ENCODE measurements at regions not wholly inside any gene's neighbourhood (a gene's known extent, or its start where the extent isn't known, plus 50 kb on each side); places are given as distances from the start of the nearest gene placed in this dataset.

- TF ChIP-seq ELF4 (IDR thresholded peaks at IDR 0.05), result no peak
- TF ChIP-seq FOXM1 (IDR thresholded peaks at IDR 0.05; ENCODE audit: borderline replicate concordance), result no peak
- TF ChIP-seq SP1 (IDR thresholded peaks at IDR 0.05), result no peak
- no peak for TF ChIP-seq BHLHE40 (IDR thresholded peaks at IDR 0.05; ENCODE audit: borderline replicate concordance)
- no peak for TF ChIP-seq CTBP1 (IDR thresholded peaks at IDR 0.05; ENCODE audit: borderline replicate concordance)
- no peak for TF ChIP-seq SUZ12 (IDR thresholded peaks at IDR 0.05)
- no peak for TF ChIP-seq FOXA1 (IDR thresholded peaks at IDR 0.05)
- TF ChIP-seq, protein P1, sequence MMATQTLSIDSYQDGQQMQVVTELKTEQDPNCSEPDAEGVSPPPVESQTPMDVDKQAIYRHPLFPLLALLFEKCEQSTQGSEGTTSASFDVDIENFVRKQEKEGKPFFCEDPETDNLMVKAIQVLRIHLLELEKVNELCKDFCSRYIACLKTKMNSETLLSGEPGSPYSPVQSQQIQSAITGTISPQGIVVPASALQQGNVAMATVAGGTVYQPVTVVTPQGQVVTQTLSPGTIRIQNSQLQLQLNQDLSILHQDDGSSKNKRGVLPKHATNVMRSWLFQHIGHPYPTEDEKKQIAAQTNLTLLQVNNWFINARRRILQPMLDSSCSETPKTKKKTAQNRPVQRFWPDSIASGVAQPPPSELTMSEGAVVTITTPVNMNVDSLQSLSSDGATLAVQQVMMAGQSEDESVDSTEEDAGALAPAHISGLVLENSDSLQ (IDR thresholded peaks at IDR 0.05), result no peak
- TF ChIP-seq TARDBP (IDR thresholded peaks at IDR 0.05), result no peak
- TF ChIP-seq LEF1 (IDR thresholded peaks at IDR 0.05; ENCODE audit: borderline replicate concordance), result no peak
- TF ChIP-seq ARNT (IDR thresholded peaks at IDR 0.05), result no peak
These were observed 330.3 kb upstream of the FAM241A start for GRCh38 chr4:111814961-111815360.

All from HEK293T (cell line).